22Rv1 (cell line): ENCODE measurements at regions not wholly inside any gene's neighbourhood (a gene's known extent, or its start where the extent isn't known, plus 50 kb on each side); places are given as distances from the start of the nearest gene placed in this dataset.

ENCODE experiments used
- H3K27ac ChIP-seq: fragments of 450-650 bp; 2 replicates; pipeline ENCODE4 v1.5.1; 2017
- CTCF ChIP-seq: fragments of 450-650 bp; IDR thresholded peaks from 2 replicates; pipeline ENCODE4 v1.5.1; 2017; ENCODE audit warnings: mild to moderate bottlenecking
- ZFX ChIP-seq: fragments of 450-650 bp; IDR thresholded peaks from 2 replicates; pipeline ENCODE4 v1.6.1; 2017; ENCODE audit warnings: antibody characterized with exemption, borderline replicate concordance

DNA sequence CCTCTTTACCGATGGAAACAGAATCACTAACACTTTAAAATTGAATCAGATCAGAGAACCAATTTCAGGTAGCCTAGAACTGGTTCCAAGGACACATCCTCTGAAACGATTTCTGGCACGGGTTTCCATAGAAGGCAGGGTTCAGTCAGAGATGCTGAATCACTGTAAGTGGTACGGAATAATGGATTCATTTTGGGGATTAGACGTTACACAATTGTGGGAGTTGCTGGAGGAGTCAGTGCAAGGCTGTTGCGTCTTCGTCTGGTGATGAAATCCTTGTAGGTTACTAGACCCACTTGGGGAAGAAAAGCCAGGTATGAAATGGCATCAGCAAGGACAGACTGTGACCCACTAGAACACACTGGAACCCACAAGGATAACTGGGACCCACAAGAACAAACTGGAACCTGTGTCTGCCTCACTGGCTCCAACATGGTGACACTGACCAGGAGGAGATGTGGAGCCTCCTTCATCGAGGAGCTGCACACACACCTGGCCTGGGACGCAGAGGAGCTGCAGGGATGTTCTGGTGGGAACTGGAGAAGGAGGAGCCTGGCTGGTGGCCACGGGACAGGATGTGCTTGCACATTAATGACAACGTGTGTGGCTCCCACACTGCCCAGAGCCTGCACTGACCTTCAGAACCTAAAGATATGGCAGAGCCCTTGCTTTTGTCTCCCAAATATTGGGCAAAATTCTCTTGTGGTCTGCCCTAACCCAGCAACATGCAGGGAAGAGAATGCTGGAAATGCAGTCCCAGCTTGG is 105.1 kb downstream of the TRAPPC11 start:
- H3K27ac ChIP-seq = no peak overlapping the region
- TF ChIP-seq CTCF = no peak
- TF ChIP-seq ZFX = no peak

DNA sequence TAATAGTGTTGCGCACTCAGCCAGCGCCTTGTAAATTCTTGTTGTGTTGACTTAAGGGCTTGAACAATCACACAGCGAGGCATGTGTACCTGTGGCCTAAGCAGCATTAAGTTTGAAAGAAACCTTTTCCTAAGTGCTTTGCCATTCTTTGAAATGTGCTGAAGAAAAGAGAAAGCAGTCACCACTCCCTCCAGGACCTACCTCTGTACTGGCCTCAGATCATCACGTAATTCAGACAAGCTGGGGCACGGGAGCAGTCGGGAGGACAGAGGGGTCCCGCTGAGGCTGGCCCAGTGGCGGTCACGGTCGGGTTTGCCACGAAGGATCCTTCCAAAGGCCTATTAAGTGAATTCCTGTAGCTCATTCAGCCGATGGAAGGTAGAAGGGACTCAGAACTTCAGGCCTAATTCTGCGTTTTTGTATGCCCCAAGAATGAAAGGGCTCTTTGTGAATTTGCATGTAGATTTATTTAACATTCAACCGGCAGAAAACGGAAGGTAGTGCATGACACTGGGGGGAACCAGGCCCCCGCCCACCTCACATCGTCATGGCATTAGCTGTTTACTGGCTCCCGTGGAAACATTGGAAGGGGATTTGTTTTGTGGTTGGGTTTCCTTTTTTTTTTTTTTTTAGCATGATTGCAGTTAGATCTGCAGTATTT is 106.3 kb downstream of the TRAPPC11 start:
- H3K27ac ChIP-seq = no peak overlapping the region
- no peak for TF ChIP-seq CTCF
- no peak for TF ChIP-seq ZFX

- TF ChIP-seq ZFX (no peak), CTCF (no peak)
- H3K27ac ChIP-seq = no peak overlapping the region
Measured at GRCh38 chr4:183766140-183766539, 107.0 kb downstream of the TRAPPC11 start.

GRCh38 chr4:183770906-183771305 is 111.8 kb downstream of the TRAPPC11 start:
- no peak overlapping the region for H3K27ac ChIP-seq
- no peak for TF ChIP-seq CTCF
- no peak for TF ChIP-seq ZFX

DNA sequence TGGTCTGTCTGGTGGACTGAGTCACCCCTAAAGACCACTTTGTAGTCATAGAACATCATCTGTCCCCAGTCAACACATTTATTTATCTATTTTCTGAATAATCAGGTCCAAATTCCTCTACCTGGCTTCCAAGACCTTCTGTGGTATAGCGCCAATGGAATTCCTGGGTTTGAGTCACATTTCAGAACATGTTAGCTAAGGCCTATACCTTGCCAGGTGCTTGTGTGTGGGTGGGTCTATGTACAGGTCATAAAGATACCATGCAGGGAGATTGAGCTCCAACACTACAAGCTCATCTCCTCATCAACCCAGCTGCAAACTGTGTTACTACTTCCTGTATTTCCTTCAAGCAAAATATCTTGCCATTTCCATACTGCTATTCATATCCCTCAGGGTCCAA is 113.3 kb downstream of the TRAPPC11 start:
- no peak for TF ChIP-seq ZFX
- TF ChIP-seq CTCF = no peak
- no peak overlapping the region for H3K27ac ChIP-seq

DNA sequence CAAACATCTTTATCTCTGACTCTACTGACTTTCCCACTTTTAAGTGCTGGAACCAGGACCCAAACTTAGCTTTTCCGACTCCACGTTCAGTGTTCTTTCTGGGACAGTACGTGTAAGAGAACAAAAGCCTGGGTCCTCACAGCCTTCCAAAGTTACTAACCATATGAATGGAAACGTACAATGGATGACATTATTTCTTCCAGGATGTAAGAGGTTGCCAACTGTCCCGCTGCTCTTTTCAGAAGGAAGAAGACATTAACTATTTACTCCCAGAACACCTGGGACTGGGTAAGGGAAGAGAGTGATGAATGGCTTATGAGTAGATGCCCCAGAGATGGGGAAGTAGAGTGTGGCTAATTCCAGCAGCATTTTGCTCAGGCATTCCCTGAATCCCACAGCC is 114.7 kb downstream of the TRAPPC11 start:
- TF ChIP-seq ZFX (no peak), CTCF (no peak)
- no peak overlapping the region for H3K27ac ChIP-seq

DNA sequence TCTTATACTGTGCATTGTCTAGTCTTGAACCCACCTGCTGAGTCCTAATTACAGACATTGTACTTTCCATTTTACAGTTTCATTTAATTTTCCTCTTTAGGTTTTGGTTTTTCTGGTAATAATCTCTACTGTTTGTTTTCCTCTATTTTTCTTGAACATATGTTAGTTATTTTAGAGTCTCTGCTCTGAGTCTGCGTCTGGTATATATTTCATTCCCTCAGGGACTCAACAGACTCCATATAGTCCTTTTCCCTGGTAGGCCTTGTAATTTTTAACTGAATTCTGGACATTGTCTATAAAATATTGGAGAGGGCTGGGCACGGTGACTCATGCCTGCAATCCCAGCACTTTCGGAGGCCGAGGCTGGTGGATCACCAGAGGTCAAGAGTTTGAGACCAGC is 121.8 kb upstream of the STOX2 start:
- TF ChIP-seq CTCF (no peak), ZFX (no peak)
- H3K27ac ChIP-seq = no peak overlapping the region
